ENCODE measurements at regions not wholly inside any gene's neighbourhood (a gene's known extent, or its start where the extent isn't known, plus 50 kb on each side); places are given as distances from the start of the nearest gene placed in this dataset.

GRCh38 chr5:18216729-18217128 lies 582.5 kb downstream of the TAF11L14 start:
- Histone ChIP-seq H3K27me3 (ENCODE audit: insufficient read depth, low read length, poor library complexity) (no peaks in the 10 kb centered on the region), H3K9ac (ENCODE audit: low read depth, low read length) (no peak overlapping the region), H3K36me3 (ENCODE audit: insufficient read depth, low read length) (no peaks in the 10 kb centered on the region), H3K27ac (ENCODE audit: low read length) (no peak overlapping the region), H3K79me2 (ENCODE audit: insufficient read depth, low read length) (no peaks in the 10 kb centered on the region), H3K4me2 (ENCODE audit: insufficient read depth, low read length) (no peak overlapping the region), H4K20me1 (ENCODE audit: insufficient read depth, low read length) (no peaks in the 10 kb centered on the region), H3K4me3 (ENCODE audit: low read depth in 1 of 2, low read length in 2 of 2) (no peak overlapping the region), H3K9me3 (ENCODE audit: insufficient read depth, low read length, severe bottlenecking) (peaks cover 2% of the 10 kb centered on the region), H3K4me1 (ENCODE audit: insufficient read depth, low read length) (no peaks in the 10 kb centered on the region), H2AFZ (ENCODE audit: low read depth, low read length) (no peak overlapping the region)
- ATAC-seq (ENCODE audit: insufficient read depth, low read depth) (no peak), DNase-seq (no peak)
- TF ChIP-seq CTCF (IDR thresholded peaks at IDR 0.05; ENCODE audit: borderline replicate concordance, extremely low read depth, low read length, poor library complexity, severe bottlenecking) = no peak
- no peak for TF ChIP-seq EZH2 (IDR thresholded peaks at IDR 0.05; ENCODE audit: borderline replicate concordance, low read depth, low read length, severe bottlenecking)

- ATAC-seq (ENCODE audit: insufficient read depth, low read depth) (no peak), DNase-seq (no peak)
- H3K9me3 ChIP-seq (ENCODE audit: insufficient read depth, low read length, severe bottlenecking) = peaks cover 2% of the 10 kb centered on the region
- H3K4me2 ChIP-seq (ENCODE audit: insufficient read depth, low read length) = no peak overlapping the region
- H4K20me1 ChIP-seq (ENCODE audit: insufficient read depth, low read length) = no peaks in the 10 kb centered on the region
- no peak overlapping the region for H3K9ac ChIP-seq (ENCODE audit: low read depth, low read length)
- no peak overlapping the region for H3K27ac ChIP-seq (ENCODE audit: low read length)
- H3K4me3 ChIP-seq (ENCODE audit: low read depth in 1 of 2, low read length in 2 of 2) = no peak overlapping the region
- no peak overlapping the region for H2AFZ ChIP-seq (ENCODE audit: low read depth, low read length)
- TF ChIP-seq EZH2 (IDR thresholded peaks at IDR 0.05; ENCODE audit: borderline replicate concordance, low read depth, low read length, severe bottlenecking) = no peak
- no peak for TF ChIP-seq CTCF (IDR thresholded peaks at IDR 0.05; ENCODE audit: borderline replicate concordance, extremely low read depth, low read length, poor library complexity, severe bottlenecking)
- H3K79me2 ChIP-seq (ENCODE audit: insufficient read depth, low read length) = no peaks in the 10 kb centered on the region
- H3K36me3 ChIP-seq (ENCODE audit: insufficient read depth, low read length) = no peaks in the 10 kb centered on the region
- no peaks in the 10 kb centered on the region for H3K4me1 ChIP-seq (ENCODE audit: insufficient read depth, low read length)
- H3K27me3 ChIP-seq (ENCODE audit: insufficient read depth, low read length, poor library complexity) = no peaks in the 10 kb centered on the region
Measured at GRCh38 chr5:18219241-18219640, 585.0 kb downstream of the TAF11L14 start.

- Histone ChIP-seq H3K27ac (ENCODE audit: low read length) (no peak overlapping the region), H3K36me3 (ENCODE audit: insufficient read depth, low read length) (no peaks in the 10 kb centered on the region), H3K9ac (ENCODE audit: low read depth, low read length) (no peak overlapping the region), H3K4me3 (ENCODE audit: low read depth in 1 of 2, low read length in 2 of 2) (no peak overlapping the region), H4K20me1 (ENCODE audit: insufficient read depth, low read length) (no peaks in the 10 kb centered on the region), H3K79me2 (ENCODE audit: insufficient read depth, low read length) (no peaks in the 10 kb centered on the region), H3K4me1 (ENCODE audit: insufficient read depth, low read length) (no peaks in the 10 kb centered on the region), H3K27me3 (ENCODE audit: insufficient read depth, low read length, poor library complexity) (no peaks in the 10 kb centered on the region), H3K4me2 (ENCODE audit: insufficient read depth, low read length) (no peak overlapping the region), H2AFZ (ENCODE audit: low read depth, low read length) (no peak overlapping the region), H3K9me3 (ENCODE audit: insufficient read depth, low read length, severe bottlenecking) (peaks cover 2% of the 10 kb centered on the region)
- no peak for TF ChIP-seq CTCF (IDR thresholded peaks at IDR 0.05; ENCODE audit: borderline replicate concordance, extremely low read depth, low read length, poor library complexity, severe bottlenecking)
- no peak for TF ChIP-seq EZH2 (IDR thresholded peaks at IDR 0.05; ENCODE audit: borderline replicate concordance, low read depth, low read length, severe bottlenecking)
- DNase-seq (no peak), ATAC-seq (ENCODE audit: insufficient read depth, low read depth) (no peak)
Measured at GRCh38 chr5:18220631-18221030, 586.4 kb downstream of the TAF11L14 start.

- Histone ChIP-seq H3K79me2 (ENCODE audit: insufficient read depth, low read length) (no peaks in the 10 kb centered on the region), H3K27me3 (ENCODE audit: insufficient read depth, low read length, poor library complexity) (no peaks in the 10 kb centered on the region), H3K4me3 (ENCODE audit: low read depth in 1 of 2, low read length in 2 of 2) (no peak overlapping the region), H2AFZ (ENCODE audit: low read depth, low read length) (no peak overlapping the region), H3K4me2 (ENCODE audit: insufficient read depth, low read length) (no peak overlapping the region), H3K27ac (ENCODE audit: low read length) (no peak overlapping the region), H3K9me3 (ENCODE audit: insufficient read depth, low read length, severe bottlenecking) (no peaks in the 10 kb centered on the region), H3K36me3 (ENCODE audit: insufficient read depth, low read length) (no peaks in the 10 kb centered on the region), H3K4me1 (ENCODE audit: insufficient read depth, low read length) (no peaks in the 10 kb centered on the region), H3K9ac (ENCODE audit: low read depth, low read length) (no peak overlapping the region), H4K20me1 (ENCODE audit: insufficient read depth, low read length) (no peaks in the 10 kb centered on the region)
- DNase-seq (no peak), ATAC-seq (ENCODE audit: insufficient read depth, low read depth) (no peak)
- no peak for TF ChIP-seq EZH2 (IDR thresholded peaks at IDR 0.05; ENCODE audit: borderline replicate concordance, low read depth, low read length, severe bottlenecking)
- no peak for TF ChIP-seq CTCF (IDR thresholded peaks at IDR 0.05; ENCODE audit: borderline replicate concordance, extremely low read depth, low read length, poor library complexity, severe bottlenecking)
Measured at GRCh38 chr5:18236386-18236785, 602.1 kb downstream of the TAF11L14 start.

All from DND-41 (cell line).